HG03558 (cell line): ENCODE measurements at regions not wholly inside any gene's neighbourhood (a gene's known extent, or its start where the extent isn't known, plus 50 kb on each side); places are given as distances from the start of the nearest gene placed in this dataset.

ENCODE experiments used
- ATAC-seq: cut with Tn5 transposase; IDR thresholded peaks from one replicate; pipeline ENCODE4 v1.9.1; 2021; ENCODE audit warnings: moderate number of reproducible peaks; ENCODE audit not compliant: unreplicated experiment; ENCODE audit errors: extremely low read depth

DNA sequence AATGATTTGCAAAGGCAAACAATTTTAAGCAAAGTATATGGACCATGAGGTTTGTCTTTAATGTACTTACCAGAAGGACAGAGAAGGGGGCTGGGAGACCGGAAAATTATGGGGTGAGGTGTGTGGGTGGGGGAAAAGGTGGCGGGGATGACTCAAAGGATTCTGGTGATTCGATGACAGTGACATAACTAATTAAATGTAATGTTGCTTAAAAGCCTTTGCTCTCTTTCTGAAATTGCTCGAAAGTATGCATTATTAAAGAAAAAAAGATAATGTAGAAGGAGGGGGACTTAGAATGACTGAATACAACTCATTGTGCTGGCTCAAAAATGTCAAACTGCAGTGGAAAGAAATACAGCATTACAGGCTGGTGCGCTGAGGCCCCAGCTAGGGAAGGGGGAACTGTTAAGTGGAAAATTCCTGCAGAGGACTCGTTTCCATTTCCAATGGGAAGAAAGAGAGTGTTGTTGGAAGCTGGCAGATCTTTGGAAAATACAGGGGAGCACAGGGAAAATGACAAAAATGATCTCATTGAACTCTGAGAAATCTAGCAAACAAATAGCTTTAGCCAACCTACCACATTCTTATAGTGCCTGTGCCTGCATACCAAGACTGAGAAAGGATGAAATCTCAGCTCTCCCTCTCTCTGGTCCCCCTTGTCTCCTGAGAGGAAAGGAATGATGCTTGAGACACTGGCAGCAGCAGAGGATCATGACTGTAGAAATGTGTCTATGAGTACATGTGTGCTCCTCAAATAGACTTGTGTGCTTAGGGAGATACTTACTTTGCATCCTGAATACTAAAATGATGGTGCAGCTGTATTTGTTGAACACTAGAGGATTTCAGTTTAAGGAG, 632.4 kb downstream of the NYAP2 start:
- no peak for ATAC-seq

DNA sequence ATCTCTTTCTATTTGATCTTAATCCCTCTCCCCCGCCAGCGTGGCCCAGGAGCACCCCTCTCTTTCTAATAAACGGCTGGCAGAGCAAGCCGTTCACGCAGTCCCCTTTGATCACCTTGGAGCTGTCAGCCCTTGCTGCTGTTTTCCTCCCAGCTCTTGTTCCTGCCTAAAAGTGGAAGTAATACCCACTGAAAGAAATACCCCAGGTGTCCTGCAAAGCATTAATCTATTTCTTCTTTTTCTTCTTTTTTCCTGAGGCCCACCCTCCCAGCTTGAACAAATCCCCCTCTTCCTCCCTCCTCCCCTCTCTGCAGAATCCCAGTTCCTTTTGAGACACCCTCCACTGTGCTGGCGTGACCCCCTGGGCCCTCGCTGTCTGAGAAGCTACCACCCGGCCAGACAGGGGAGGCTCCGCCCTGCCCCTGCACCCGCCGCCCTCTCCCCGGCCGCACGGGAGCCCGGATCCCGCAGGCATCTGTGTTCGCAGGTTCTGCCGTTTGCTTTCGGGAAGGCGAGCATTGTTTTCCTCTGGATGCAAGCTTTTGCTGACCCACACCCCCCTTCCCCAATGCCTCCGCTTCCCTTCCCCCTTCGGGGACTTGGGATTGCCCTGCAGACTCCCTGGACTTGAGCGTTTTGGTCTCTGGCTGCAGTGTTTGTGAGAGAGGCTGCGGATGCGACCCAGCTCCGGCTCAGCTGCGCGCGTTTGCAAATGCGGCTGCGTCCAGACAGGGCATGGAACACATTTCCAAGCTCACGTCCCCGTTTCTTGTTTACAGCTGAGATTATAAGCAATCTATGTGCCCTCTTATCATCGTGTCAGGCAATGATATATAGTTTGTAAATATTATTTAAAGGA, 631.5 kb downstream of the NYAP2 start:
- ATAC-seq, result no peak

DNA sequence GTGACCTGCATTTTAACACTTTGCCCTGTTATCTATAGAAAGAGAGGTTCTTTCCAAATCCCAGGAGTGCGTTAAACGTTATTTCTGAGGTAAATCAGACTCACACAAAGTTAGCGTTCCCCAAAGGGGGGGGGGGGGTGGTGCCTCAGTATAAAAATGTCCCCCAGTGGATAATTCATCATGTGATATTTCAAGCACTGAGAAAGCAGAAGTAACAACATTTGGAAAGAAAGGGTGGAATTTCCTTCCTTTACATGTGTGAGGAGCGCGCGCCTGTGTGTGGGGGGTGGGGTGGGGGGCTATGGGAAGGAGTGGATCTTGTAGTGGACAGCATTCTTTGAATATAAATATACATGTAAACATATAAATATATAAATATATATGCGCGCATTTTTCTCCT, 630.9 kb downstream of the NYAP2 start:
- ATAC-seq, result no peak

DNA sequence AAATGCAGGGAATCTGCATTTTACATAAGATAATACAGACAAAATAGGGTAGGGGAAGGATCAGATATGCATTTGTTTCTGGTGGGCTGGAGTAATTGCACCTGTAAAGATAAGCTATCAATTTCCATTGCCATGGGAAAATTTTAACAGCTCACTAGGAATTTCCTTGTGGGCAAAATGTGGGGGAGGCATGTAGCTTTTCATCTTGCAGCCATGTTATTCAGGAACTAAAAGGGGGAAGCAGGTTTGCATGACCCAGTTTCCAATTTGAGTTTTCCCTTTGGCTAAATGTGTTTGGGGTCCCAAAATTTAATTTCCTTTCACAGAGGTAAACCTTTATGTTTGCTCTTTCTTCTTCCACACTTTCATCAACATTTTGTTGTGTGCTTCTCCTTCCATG, 624.4 kb downstream of the NYAP2 start:
- no peak for ATAC-seq

DNA sequence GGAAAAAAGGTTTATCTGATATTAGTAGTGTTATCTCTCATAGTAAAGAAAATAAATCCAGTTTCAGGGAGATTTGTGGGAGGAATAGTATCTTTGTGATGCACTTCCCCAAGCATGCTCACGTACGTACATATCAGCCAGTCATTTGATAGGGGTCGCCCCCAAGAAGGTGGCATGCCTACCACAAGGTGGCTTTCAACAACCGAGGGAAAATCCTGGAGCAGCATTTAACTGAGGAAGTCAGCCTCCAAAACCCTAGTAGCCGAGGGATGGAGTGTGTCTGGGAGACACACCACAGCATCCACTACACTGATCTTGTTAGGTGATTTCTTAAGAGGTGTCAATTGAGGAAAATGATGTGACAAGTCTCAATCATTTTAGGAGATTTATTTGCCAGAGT, 623.9 kb downstream of the NYAP2 start:
- ATAC-seq, result no peak

DNA sequence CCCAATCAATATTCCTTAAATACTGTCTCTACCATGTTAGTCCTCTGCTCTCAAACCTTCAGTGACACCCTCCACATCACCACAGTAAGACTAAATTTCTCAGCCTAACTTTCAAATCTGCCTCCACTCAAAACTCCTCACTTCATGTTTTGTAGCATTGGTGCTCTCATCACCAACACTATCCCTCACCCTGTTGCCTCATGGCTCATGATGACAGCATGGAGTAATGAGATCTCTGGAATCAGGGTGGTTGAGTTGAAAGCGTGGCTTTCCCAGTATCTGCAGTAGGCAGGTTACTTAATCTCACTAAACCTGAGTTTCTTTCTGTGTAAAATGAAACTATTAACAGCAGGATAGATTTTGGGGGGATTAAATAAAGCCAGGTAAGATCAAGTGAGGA, 621.4 kb downstream of the NYAP2 start:
- no peak for ATAC-seq

DNA sequence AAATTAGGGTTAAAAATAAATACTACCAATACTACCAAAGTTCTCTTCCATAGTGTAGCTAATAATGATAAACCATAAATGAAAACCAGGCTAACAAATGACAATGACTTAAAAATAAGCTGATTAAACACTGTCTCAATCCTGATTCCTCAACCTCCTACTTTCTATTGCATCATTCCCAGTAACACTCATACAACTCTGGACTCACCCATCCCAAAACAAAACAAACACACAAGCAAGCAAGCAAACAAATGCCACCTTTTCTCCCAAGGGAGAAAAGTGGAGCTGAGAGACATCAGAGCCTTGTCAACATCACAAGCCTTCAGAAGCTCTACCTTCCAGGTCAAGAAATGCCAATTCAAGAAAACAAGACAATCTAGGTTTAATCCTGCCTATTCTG, 620.7 kb downstream of the NYAP2 start:
- ATAC-seq, result no peak

DNA sequence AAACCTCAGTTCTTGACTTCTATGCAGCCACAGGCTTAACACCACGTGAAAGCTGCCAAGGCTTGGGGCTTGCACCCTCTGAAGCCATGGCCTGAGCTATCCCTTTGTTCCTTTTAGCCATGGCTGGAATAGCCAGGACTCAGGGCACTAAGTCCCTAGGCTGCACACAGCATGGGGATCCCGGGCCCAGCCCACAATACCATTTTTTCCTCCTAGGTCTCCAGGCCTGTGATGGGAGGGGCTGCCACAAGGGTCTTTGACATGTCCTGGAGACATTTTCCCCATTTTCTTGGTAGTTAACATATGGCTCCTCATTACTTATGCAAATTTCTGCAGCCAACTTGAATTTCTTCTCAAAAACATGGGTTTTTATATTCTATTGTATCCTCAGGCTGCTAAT, 619.1 kb downstream of the NYAP2 start:
- no peak for ATAC-seq

DNA sequence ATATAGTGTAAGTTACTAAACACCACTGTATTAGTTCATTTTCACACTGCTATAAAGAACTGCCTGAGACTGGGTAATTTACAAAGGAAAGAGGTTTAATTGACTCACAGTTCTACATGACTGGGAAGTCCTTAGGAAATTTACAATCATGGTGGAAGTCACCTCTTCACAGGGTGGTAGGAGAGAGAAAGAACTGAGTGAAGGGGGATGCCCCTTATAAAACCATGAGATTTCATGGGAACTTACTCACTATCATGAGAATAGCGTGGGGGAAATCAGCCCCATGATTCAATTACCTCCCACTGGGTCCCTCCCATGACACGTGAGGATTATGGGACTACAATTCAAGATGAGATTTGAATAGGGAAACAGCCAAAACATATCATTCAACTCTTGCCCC, 618.0 kb downstream of the NYAP2 start:
- no peak for ATAC-seq

DNA sequence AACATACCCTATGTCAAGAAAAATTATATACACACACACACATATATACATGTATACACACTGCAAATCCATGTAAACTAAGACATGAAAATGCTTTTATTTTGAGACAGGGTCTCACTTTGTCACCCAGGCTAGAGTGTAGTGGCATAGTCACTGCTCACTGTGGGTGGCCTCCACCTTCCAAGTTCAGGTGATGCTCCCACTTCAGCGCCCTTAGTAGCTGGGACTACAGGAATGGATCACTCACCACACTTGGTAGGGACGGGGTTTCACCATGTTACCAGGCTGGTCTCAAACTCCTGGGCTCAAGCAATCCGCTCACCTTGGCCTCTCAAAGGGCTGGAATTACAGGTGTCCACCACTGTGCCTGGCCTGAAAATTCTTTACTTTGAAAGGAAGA, 617.6 kb downstream of the NYAP2 start:
- no peak for ATAC-seq

DNA sequence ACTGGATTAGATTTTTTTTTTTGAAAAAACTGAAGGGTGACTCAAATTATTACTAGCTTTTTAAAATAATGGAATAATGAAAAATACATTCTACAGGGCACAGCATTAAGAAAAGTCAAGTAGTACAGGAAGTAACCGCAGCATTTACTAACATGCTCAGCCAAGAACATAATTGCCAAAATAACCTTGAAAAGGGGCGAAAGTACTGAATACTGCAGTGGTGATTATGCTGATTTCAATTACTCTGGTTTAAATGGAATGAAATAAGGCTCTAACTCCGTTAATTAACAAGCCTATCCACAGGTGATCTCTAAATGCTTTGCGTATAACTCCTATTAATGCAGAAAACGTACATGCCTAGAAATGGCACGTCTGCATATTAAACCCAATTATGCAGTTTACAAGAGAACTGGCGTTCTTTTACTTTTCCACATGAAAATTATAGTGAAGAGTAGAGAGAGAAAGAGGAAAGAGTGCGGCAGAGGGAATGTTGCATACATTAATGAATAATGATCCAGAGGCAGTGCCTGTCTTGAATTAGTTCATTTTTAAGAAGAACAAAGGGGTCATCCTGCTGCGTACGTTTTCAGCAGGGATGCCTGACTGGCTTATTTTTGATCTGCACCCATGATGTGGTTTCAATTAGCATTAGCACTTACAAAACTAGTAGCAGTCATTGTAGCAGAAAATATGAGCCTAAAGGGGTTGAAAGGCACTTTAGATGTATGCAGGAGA, 612.4 kb downstream of the NYAP2 start:
- no peak for ATAC-seq

DNA sequence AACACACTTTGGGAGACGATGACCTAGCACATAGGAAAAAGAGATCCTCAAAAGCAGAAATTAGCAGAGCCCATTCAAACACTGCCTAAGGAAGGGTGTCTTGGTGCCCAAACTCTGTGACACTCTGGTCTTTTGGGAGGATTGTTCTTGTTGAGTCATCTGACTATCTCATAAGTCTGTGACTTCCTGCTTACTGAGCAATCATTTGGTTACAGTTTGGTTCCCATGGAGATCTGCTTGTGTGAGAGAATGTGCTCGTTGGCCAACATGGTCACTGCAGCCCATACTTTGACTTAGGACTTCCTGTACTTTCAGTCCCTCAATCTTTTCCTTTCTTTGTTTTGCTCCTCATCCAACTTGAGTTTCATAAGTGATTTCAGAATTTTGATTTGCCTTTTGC, 602.9 kb downstream of the NYAP2 start:
- ATAC-seq, result no peak

DNA sequence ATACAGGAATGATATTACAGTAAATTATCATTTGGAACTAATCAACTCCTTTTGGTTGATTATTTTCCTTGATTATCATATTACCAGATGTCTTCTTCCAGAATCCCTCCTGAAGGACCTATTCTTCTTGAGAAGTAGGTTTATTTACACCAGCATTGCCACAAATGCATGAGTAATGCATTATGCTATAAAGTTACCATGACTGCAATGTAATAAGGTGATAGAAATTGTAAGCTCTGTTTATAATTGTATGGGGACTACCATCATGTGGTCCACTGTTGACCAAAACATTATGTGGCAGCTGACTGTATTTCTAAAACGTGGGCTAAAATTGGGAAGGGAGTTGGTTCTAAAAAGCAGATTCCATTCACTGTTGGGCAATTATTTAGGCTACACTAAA, 602.2 kb downstream of the NYAP2 start:
- no peak for ATAC-seq

DNA sequence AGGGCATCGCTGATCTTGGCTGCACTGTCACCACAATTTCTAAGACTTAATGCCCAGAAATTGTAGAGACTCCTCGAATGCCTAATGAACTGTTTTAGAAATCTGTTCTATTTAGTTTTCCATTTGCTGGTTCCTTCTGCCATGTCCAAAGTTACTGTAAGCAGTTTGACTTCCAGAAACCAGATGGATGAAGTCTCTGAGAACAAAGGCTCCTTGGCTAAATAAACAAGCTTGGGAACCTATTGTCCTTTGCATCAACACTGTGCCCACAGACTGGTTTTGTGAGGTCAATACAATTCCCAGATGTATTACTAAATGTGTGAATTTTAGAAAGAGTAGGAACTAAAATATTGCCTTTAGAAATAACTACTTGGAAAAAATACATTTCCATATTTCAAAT, 600.2 kb downstream of the NYAP2 start:
- no peak for ATAC-seq

DNA sequence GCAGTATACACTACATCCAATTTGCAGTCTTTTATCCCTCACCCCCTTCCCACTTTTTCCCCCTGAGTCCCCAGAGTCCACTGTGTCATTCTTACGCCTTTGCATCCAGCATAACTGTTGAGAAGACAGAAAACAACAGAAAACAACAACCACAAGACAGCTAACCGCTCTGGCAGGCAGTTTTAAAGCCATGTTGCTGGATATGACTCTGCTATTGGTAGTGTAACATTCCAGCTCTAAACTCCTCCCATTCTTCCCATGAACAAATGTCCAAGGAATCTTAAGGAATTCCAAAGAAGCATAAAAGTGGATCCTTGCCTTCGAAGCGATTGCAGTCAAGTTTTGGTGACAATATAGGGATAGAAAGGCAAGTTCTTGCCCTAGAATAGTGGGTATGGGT, 599.1 kb downstream of the NYAP2 start:
- ATAC-seq, result no peak

DNA sequence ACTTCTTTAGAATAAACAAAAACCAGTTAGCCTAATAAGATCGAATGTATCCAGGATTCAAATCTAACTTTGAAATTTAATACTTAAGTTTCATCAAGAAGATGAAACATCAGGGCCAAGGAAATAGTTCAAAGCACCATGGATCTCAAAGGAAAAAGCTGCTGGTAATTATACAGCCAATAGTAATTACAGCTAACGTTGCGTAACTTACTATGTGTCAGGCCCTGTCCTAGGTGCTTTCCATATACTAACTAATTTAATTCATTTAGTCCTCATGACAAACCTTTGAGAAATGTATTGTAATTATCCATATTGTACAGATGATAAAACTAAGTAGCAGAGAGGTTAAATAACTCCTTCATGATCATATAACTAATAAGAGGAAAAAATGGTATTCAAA, 598.6 kb downstream of the NYAP2 start:
- no peak for ATAC-seq

DNA sequence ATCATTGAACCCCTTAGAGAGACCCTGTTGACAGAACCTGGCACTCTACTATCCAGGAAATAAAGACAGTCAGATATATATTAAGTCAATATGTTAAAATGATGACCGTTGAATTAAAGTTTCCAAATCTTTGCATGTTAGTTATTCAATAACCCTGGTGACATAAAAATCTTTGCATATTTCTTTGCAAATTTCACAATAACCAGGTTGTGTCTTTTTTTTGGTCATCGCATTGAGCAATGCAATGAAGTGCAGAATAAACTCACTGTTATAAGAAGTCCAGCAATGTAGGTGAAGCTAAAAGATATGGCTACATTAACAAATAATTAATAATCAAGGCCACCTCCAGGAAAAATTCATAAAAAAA, 596.9 kb downstream of the NYAP2 start:
- no peak for ATAC-seq

DNA sequence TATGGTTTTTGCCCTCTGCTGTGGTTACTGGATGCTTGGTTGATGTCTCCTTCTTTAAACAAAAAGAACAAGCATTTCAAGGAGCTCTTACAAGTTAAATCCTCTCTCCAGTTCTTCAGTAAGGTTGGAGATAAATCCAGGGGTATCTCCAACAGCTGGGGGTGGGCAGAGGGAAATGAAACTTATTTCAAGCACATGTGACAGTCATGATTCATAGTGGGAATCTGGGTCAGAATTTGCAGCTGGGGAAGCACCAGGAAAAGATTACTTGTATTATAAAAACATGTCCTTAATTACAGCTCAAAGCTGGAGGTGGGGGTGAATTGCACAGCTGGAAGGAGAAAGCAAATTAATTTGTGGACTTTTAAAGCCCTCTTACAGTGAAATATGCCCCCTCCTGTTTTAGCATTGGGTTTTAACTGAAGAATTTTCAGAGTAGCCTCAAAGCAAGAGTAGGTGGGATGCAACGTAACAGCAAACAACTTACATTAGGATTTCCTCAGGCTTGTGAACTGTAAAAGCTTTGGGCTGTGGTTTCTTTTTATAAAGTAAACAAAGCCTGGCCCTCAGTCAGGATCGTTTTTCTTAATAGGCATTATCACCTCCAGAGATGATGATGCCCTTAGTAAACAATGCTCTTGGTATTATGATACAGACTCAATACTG, 596.4 kb downstream of the NYAP2 start:
- ATAC-seq, result no peak

DNA sequence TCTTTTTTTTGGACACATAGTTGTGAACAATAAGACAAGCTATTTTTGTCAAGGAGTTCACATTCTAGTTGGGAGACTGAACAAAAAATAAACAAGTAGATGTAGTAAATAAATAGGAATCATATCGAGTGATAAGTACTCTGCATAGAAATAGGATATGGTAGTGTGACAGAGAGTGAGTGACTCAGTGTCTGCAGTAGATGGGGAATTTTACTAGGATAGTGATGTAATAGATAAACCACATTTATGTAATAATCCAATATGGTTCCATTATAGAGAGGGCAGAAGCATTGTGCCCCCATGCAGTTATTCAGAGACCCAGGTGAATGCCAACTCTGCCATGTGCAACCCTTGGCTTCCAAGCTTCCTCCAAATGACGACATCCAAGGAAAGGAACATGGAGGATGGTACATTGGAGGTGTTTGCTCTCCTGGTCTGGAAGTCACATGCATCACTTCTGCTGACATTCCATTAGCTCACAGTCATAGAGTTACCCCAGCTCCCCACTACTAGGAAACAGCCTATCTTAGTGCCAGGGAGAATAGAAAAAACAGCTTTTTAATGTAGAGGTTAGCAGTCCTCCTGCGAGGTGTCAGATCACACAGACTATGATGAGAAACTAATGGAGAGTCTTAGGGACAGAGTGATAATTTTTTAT, 595.4 kb downstream of the NYAP2 start:
- no peak for ATAC-seq

DNA sequence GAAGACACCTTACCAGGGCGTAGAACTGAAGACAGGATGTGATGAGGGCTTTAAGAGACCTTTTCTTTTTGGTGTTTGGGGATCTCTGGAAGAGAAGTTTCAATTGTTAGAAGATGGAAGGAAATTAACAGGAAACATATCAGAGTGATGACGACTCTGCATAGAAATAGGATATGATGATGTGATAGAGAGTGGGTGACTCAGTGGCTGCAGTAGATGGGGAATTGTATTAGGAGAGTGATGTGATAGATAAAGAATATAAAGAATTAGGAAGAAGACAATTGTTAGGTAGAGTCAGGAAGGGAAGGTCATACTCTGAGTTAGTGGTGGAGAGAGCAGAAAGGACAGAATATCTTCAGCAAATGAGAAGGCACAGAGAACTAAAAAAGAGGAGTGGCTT, 593.9 kb downstream of the NYAP2 start:
- no peak for ATAC-seq
